GM13976 (cell line): ENCODE measurements at regions not wholly inside any gene's neighbourhood (a gene's known extent, or its start where the extent isn't known, plus 50 kb on each side); places are given as distances from the start of the nearest gene placed in this dataset.

ENCODE experiments used
- DNase-seq: peaks from one replicate; pipeline ENCODE4 v3.0.0; 2012; ENCODE audit warnings: low spot score
- CTCF ChIP-seq: IDR thresholded peaks from 2 replicates; pipeline ENCODE4 v1.5.1; 2012; ENCODE audit warnings: borderline replicate concordance, mild to moderate bottlenecking; ENCODE audit not compliant: insufficient read depth; ENCODE audit errors: extremely low read depth, missing control alignments, control extremely low read depth
- in situ Hi-C: fragments of 300-500 bp; cut with MboI; formaldehyde crosslinking; loops from one replicate; pipeline ENCODE4 v1.12.0; 2022; ENCODE audit warnings: low sequenced_read_pairs, mixed read lengths, inconsistent platforms; ENCODE audit not compliant: unreplicated experiment

GRCh38 chr7:26490640-26491624 is 199.3 kb downstream of the SNX10 start:
- DNase-seq = no peak
- no peak for TF ChIP-seq CTCF
- in situ Hi-C loops = no loop called here

- in situ Hi-C loops = no loop called here
- no peak for DNase-seq
Measured at GRCh38 chr7:26492816-26493215, 201.2 kb downstream of the SNX10 start.

GRCh38 chr7:26493737-26494428 is 202.2 kb downstream of the SNX10 start:
- no peak for DNase-seq
- in situ Hi-C loops = no loop called here
- no peak for TF ChIP-seq CTCF

More at GRCh38 chr7:26492816-26493215, 201.2 kb downstream of the SNX10 start:
- no peak for TF ChIP-seq CTCF

- DNase-seq = no peak
- in situ Hi-C loops = no loop called here
- no peak for TF ChIP-seq CTCF
Measured at GRCh38 chr7:26495569-26495968, 203.9 kb downstream of the SNX10 start.

- in situ Hi-C loops = no loop called here
- TF ChIP-seq CTCF = no peak
- no peak for DNase-seq
Measured at GRCh38 chr7:26497801-26498596, 206.3 kb downstream of the SNX10 start.

- in situ Hi-C loops = no loop called here
- no peak for TF ChIP-seq CTCF
Measured at GRCh38 chr7:26499315-26499897, 207.7 kb downstream of the SNX10 start.

More at GRCh38 chr7:26499315-26499897, 207.7 kb downstream of the SNX10 start:
- DNase-seq = no peak
